Prostate gland (tissue), 2 donors: ENCODE measurements at regions not wholly inside any gene's neighbourhood (a gene's known extent, or its start where the extent isn't known, plus 50 kb on each side); places are given as distances from the start of the nearest gene placed in this dataset.

ENCODE experiments used
- POLR2A ChIP-seq: fragments of 450-650 bp; IDR thresholded peaks from one replicate; pipeline ENCODE4 v1.6.1; 2016; ENCODE audit warnings: antibody characterized with exemption, mild to moderate bottlenecking
- POLR2AphosphoS5 ChIP-seq: sonication (generic); formaldehyde crosslinking; IDR thresholded peaks from one replicate; pipeline ENCODE4 v1.6.1; 2017; ENCODE audit warnings: antibody characterized with exemption
- TF ChIP-seq, protein P1 (sequence below), 4 experiments: fragments of 200-600 bp in 2 of 4; fragments of 450-650 bp in 2 of 4; sonication (generic) in 2 of 4; IDR thresholded peaks; 1 replicate in 3 of 4; 2 replicates in 1 of 4; pipeline ENCODE4 v1.5.1; 2016 to 2019; ENCODE audit warnings: antibody characterized with exemption in 4 of 4, mild to moderate bottlenecking in 2 of 4, moderate library complexity in 2 of 4

DNA sequence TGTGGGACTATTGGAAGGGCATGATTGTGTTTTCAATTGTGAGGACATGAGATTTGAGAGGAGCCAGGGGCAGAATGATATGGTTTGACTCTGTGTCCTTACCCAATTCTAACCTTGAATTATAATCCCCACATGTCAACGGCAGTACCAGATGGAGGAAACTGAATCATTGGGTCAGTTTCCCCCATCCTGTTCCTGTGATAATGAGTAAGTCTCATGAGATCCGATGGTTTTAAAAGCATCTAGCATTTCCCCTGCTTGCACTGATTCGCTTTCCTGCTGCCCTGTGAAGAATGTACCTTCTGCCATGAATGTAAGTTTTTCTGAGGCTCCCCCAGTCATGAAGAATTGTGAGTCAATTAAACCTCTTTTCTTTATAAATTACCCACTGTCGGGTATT lies 1367.1 kb downstream of the XPNPEP1 start:
- TF ChIP-seq POLR2AphosphoS5 (no peak), POLR2A (no peak)
- TF ChIP-seq, protein P1, sequence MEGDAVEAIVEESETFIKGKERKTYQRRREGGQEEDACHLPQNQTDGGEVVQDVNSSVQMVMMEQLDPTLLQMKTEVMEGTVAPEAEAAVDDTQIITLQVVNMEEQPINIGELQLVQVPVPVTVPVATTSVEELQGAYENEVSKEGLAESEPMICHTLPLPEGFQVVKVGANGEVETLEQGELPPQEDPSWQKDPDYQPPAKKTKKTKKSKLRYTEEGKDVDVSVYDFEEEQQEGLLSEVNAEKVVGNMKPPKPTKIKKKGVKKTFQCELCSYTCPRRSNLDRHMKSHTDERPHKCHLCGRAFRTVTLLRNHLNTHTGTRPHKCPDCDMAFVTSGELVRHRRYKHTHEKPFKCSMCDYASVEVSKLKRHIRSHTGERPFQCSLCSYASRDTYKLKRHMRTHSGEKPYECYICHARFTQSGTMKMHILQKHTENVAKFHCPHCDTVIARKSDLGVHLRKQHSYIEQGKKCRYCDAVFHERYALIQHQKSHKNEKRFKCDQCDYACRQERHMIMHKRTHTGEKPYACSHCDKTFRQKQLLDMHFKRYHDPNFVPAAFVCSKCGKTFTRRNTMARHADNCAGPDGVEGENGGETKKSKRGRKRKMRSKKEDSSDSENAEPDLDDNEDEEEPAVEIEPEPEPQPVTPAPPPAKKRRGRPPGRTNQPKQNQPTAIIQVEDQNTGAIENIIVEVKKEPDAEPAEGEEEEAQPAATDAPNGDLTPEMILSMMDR (IDR thresholded peaks at IDR 0.05), result no peak
